ENCODE measurements at regions not wholly inside any gene's neighbourhood (a gene's known extent, or its start where the extent isn't known, plus 50 kb on each side); places are given as distances from the start of the nearest gene placed in this dataset.

GRCh38 chr1:117796226-117796625, 133.2 kb downstream of the GDAP2 start:
- TF ChIP-seq MEIS1 (CRISPR knock-in tag; IDR thresholded peaks at IDR 0.05; ENCODE audit: borderline replicate concordance), result no peak
- no peak for TF ChIP-seq ZNF157 (tag by site-specific recombination; IDR thresholded peaks at IDR 0.05)

Measured in HEK293 (cell line).